Tongue (tissue), 1 donor: ENCODE measurements at regions not wholly inside any gene's neighbourhood (a gene's known extent, or its start where the extent isn't known, plus 50 kb on each side); places are given as distances from the start of the nearest gene placed in this dataset.

Source experiments
- DNase-seq: peaks from one replicate; pipeline ENCODE4 v3.0.0-alpha.2; 2015

GRCh38 chr9:115733318-115734110, 420.1 kb upstream of the PAPPA start:
- DNase-seq, result no peak

- DNase-seq, result no peak
Observed at GRCh38 chr9:115739096-115739875, 414.3 kb upstream of the PAPPA start.

- no peak for DNase-seq
Observed at GRCh38 chr9:115740986-115741385, 412.6 kb upstream of the PAPPA start.

GRCh38 chr9:115743709-115744605, 409.6 kb upstream of the PAPPA start:
- DNase-seq, result no peak

- DNase-seq, result peak; percentile 12
Observed at GRCh38 chr9:115746496-115746895, 407.1 kb upstream of the PAPPA start.

DNA sequence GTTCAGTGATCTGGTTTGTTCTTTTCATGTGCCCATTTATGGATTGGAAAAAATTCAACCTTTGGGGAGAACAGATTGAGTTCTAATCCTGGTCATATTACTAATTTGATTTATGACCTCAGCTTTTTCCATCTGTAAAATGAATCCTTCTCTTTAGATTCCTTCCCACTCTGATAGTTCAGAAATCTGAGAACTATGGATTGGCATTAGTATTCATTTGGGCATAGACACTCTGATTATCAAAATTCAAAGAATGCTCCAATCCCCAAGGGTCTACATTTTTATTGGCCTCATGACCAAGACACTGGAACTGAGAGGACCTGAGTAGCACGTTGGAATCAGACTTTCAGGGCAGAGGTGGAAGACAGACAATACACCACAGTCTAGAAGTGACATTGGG, 405.9 kb upstream of the PAPPA start:
- no peak for DNase-seq

- no peak for DNase-seq
Observed at GRCh38 chr9:115756736-115757135, 396.9 kb upstream of the PAPPA start.

- no peak for DNase-seq
Observed at GRCh38 chr9:115757461-115757860, 396.1 kb upstream of the PAPPA start.

DNA sequence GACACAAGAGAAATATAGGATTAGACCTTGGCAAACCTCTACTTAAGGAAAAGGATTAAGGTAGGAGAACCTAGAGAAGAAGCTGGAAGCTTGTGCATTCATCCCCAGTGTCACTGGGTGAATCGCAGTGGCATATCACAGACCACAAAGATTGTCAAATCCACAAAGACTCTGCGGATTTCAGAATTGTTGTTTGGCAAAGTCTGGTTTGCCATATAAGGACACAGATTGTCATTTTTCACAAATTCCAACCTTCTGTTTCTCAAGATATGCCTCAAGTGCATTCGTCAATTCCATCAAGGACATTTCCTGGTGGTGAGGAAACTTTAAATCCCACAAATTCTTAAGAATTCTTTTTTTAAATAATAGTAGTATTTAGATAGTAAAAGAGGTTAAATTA, 395.1 kb upstream of the PAPPA start:
- DNase-seq, result no peak

DNA sequence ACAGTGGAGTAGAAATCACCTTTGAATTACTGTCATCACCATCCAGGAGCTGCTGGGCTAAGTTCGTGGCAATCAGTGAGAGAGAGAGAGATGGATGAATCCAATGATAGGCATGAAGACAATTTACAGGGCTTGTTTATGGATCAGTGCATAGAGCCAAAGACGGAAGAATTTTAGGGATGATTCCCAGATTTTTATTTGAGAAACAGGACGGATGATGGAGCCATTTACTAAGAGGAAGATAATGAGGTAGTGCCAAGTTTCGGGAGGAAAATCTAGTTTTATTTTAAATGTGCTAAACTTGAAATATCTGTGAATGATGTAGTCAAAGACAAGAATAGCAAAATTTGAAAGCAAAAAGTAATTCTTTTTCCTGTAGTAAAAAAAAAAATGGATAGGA, 394.2 kb upstream of the PAPPA start:
- DNase-seq, result no peak

- DNase-seq, result peak; percentile 26
Observed at GRCh38 chr9:115764645-115765044, 388.9 kb upstream of the PAPPA start.

- DNase-seq, result no peak
Observed at GRCh38 chr9:115765060-115765459, 388.5 kb upstream of the PAPPA start.

GRCh38 chr9:115766370-115766955, 387.1 kb upstream of the PAPPA start:
- DNase-seq, result peak; percentile 45

- DNase-seq, result no peak
Observed at GRCh38 chr9:115770521-115770920, 383.1 kb upstream of the PAPPA start.

- DNase-seq, result no peak
Observed at GRCh38 chr9:115775659-115776058, 377.9 kb upstream of the PAPPA start.

GRCh38 chr9:115777610-115778009, 376.0 kb upstream of the PAPPA start:
- DNase-seq, result peak; percentile 49

GRCh38 chr9:115781070-115781736, 372.4 kb upstream of the PAPPA start:
- no peak for DNase-seq

DNA sequence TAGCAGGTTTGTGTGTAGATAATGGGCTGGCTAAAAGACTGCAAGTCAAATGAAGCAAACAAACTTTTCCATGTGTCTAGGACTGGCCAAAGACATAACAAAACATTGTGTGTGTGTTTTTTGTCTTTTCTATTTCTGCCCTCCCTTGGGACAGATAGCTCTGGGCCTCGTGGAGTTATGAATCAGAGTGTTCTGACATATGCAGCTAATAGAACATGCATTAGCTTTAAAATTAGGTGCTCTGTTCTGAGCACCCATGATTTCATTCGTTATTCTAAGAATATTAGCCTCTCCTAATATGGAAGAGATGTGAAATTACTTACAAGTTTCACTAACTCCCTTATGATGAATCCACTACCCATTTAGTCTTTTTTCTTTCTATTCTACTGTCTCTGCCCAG, 367.3 kb upstream of the PAPPA start:
- DNase-seq, result peak; percentile 7

- peak; percentile 9 for DNase-seq
Observed at GRCh38 chr9:115790520-115790919, 363.1 kb upstream of the PAPPA start.

- DNase-seq, result no peak
Observed at GRCh38 chr9:115794921-115795475, 358.6 kb upstream of the PAPPA start.

DNA sequence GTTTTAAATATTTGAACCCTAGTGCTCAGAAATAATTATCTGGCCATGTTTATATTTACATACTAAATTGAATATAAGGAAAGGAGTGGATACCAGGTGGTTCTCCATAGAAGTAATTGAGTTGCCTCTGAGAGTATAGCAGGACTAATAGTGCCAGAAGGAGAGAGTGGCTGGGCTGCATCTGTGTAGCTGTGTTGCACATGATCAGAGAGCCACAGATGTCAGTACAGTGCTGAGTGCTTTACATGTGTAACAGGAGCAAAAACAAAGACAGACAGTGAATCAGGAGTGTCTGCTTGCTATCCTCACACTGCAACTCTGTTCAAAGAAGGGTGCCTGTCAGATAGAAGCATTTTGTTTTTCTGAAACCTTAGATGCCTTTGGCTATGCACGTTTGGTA, 353.9 kb upstream of the PAPPA start:
- DNase-seq, result no peak
